HG02885 (cell line): ENCODE measurements at regions not wholly inside any gene's neighbourhood (a gene's known extent, or its start where the extent isn't known, plus 50 kb on each side); places are given as distances from the start of the nearest gene placed in this dataset.
"Not testable (repeated sequence)": the region's sequence is repeated elsewhere in the genome, so short reads cannot be mapped to it uniquely, and the experiment has no call there.

ENCODE experiments used
- ATAC-seq: cut with Tn5 transposase; IDR thresholded peaks from one replicate; pipeline ENCODE4 v1.9.1; 2021; ENCODE audit warnings: mild to moderate bottlenecking; ENCODE audit not compliant: unreplicated experiment, poor library complexity

DNA sequence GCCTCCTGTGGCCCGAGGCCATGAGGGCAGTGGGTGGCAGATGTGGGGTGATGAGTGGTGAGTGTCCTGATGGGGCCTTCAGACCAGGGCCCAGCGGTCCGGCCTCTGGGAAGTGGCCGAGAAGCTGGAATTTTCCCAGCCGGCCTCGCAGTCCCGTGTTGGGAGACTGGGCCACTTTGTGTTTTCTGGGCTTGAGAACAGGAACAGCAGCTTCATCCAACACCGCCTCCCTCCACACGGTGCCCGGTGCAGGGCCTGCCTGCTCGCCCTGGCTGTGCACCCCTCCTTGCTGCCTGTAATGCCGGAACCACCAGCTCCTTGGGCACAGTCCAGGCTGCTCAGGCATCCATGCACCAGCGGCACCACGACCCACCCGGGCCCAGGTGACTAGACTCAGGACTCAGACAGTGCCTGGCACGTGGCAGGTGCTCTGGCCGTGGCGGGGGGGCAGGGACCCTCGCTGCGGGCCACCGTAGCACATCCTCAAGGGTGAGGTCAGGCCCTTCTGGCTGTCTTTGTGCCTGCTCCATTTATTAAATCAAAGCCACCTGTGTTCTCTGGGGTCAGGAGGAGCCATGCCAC is 194.7 kb downstream of the BANP start:
- not testable (repeated sequence) for ATAC-seq

DNA sequence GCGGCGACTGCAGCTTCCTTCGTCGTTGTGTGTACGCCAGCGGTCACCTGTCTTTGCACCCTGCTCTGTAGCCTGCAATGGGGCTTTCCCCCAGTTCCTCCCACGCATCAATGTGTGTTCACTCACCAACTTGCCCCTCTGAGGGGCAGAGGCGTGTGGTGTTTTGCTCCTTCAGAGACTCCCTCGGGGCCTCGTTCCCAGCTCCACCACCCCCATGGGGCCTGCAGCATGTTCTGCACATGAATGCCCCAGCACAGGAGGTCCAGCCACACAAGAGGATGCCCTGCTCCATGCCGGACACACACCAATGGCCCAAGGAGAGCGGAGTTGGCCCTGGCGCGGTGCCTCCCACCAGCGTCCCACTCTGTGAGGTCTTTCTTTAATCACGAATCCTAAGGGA is 196.8 kb downstream of the BANP start:
- not testable (repeated sequence) for ATAC-seq

DNA sequence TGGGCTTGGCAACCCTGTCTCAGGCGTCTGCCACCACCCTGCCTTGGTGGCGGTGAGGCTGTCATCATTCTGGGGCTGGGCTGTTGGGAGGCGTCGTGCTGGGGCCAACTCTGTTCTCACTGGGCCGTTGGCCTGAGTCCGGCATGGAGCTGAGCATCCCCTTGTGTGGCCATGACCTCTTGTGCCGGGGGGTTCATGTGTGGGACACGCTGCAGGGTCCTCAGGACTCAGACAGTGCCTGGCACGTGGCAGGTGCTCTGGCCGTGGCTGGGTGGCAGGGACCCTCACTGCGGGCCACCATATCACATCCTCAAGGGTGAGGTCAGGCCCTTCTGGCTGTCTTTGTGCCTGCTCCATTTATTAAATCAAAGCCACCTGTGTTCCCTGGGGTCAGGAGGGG is 197.4 kb downstream of the BANP start:
- ATAC-seq: not testable (repeated sequence)

- not testable (repeated sequence) for ATAC-seq
Observed at GRCh38 chr16:88149158-88149603, 197.9 kb downstream of the BANP start.

DNA sequence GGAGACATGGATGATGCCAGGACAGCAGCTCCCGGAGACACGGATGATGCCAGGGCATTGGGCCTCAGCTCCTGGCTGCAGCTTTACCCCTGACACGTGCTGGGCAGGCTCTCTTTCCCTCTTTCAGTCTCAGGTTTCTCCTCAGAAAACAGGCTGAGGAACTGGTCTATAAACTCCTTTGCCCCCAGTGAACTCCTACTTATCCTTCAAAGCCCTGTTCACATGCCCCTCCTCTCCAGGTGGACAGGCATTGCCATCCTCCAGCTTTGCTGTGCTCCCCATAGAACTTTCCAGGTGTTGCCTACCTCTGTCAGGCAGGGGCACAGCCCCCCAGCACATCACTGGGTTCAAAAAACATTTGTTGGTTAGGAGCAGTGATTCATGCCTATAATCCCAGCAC is 198.4 kb downstream of the BANP start:
- ATAC-seq: not testable (repeated sequence)

- not testable (repeated sequence) for ATAC-seq
Observed at GRCh38 chr16:88150456-88151128, 199.4 kb downstream of the BANP start.

- ATAC-seq: not testable (repeated sequence)
Observed at GRCh38 chr16:88151129-88151499, 199.9 kb downstream of the BANP start.

DNA sequence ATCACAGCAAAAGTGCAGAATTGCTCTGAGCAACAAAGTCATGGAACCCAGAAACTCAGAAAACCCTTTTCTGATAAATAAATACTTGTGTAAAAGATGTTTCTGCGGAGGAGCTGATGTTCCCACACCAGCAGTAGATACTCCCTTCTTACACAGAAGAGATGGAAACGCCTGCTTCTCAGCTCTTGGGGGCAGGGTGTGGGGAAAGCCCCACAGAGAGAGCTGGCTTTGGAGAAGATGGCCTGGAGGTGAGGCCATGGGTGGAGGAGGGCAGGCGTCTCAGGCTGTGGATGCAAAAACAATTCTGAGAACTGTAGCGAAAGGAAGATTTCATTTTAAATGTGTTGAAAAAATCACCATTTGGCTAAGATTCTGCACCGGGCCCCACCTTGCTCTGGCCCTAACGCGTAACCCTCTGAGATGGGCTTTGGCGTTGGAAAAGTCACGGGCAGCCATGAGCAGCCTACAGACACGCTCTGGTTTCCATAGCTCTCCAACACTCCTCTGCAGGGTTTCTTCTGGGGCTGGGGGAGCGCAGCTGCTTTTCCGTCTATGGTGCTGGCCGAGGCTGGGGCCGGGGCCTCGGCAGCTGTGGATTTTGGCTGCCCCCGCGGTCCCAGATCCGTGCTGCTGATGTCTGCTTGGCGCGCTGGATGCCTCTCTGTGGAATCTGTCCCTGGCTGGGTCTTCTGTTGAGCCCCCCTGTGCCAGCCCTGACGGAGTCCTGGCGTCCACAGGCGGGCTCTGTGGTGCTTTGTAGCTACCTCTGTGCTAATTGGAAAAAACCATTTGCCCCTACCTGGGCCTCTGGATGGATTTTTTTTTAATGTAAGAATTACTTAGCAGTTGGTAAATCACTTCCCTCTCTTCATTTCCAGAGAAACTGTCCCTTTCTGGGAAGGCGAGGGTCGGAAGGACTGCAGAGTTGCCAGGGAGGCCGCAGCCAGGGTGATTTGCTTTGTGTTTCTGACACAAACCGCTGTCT is 200.9 kb downstream of the BANP start:
- ATAC-seq: not testable (repeated sequence)

DNA sequence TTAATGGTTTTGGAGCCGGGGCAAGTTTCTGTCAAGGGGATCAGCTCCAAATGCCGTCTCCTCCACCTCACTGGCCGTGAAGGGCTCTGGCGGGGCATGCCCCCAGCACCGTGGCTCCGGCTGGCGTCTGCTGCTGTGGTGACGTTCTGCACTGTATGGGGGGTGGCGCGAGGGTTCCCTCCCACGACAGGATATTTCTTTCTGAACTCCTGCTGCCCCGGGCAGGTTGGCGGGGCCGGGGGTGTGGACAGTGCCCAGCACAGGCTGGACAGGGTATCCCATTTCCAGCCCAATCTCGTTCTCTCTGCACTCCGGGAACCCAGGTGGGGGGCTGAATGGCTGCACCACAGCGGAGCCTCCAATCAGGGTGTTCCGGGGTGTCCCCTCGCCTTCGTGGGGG is 201.6 kb downstream of the BANP start:
- not testable (repeated sequence) for ATAC-seq

GRCh38 chr16:88153516-88153915 is 202.3 kb downstream of the BANP start:
- not testable (repeated sequence) for ATAC-seq

DNA sequence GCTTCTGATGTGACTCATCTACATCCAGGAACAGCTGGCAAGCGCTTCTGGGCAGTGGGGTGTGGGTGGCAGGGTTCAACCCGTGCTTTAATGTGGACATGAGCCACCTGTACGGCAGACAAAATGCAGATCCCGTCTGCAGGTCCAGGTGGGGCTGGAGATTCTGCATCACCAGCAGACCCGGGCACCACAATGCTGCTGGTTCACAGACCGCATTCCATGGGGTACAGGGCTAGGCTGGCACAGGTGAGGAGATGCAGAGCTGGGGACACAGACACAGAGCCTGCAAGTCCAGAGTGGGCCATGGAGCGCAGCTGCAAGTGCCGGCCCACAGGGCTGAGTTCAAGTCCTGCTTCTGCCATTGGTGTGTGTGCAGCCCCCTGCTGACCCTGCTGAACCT is 203.7 kb downstream of the BANP start:
- not testable (repeated sequence) for ATAC-seq

DNA sequence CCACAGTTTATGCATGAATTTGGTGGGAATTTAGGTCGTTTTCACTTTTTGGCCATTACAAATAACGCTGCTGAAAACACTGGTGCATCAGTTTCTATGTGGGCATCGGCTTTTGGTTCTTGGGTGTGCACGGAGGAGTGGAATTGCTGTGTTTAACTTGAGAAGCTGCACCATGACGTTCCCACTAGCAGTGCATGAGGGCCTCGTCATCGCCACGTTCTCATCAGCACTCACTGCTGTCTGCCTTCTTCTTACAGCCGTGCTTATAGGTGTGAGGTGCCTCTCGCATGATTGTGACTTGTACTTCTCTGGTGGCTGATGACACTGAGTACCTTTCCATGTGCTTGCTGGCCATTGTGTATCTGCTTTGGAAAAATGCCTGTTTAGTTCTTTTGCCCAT is 204.4 kb downstream of the BANP start:
- ATAC-seq: not testable (repeated sequence)

DNA sequence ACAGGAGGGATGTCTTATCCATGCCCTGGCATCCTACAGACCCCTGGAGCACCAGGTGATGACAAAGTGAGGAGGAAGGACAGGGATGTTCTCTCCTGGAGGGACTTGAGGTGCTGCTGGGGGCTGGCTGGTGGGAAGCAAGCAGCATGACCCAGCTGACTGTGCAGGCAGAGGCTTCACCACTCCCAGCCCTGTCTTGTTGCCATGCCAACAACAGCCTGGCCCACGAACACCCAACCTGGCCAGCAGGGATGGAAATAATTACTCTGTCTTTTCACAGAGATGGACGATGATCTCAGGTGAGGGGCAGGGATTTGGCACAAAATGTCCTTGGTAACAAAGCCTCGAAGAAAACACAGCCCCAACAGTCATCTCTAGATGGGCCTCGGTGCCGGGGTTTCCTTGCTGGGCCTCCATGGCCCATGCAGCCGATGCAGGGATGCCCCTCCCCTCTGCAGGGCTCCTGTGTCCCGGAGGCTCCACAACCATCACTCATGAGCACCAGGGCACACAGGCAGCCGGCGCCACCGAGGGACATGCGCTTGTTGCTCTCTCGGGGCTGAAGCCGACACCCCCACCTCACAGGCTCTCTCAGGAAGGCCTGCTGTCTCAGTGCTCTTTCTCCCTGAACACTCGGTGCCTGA is 205.5 kb downstream of the BANP start:
- not testable (repeated sequence) for ATAC-seq

GRCh38 chr16:88157686-88158085 is 206.5 kb downstream of the BANP start:
- not testable (repeated sequence) for ATAC-seq

- not testable (repeated sequence) for ATAC-seq
Observed at GRCh38 chr16:88158256-88159045, 207.2 kb downstream of the BANP start.

DNA sequence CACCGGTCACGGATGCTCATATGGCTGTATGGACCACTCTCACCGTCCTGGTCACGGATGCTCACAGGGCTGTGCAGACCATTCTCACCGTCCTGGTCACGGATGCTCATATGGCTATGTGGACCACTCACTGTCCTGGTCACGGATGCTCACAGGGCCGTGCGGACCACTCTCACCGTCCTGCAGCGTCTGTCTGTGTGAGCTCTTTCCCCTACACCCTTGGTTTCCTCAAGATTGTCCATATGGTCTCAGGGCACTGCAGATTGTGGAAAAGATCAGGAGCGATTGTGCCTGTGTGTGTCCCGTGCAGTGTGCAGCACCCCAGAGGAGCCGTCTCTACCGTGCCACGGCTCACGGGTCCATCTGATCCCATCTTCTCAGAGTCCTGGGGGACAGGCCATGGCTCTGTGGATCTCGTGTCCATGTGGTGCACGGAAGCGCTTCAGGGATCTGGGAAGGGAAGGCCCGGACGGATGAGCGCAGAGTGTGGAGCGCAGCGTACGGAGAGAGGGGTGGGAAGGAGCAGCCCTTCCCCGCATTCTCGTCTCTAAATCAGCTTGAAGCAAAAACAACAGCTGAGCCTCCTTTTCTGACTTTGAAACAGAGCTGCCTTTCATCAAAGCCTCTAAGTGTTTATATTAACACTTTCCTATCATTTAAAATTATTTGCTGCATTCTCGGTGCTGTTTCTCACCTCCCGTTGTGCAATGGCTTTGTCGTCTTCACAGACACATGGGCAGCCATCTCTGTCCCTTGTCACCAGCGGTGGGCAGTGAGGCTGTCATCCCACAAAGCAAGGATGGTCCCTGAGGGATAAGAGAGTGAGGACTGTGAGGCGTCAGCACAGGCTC is 208.0 kb downstream of the BANP start:
- not testable (repeated sequence) for ATAC-seq

- ATAC-seq: not testable (repeated sequence)
Observed at GRCh38 chr16:88159897-88160335, 208.7 kb downstream of the BANP start.

GRCh38 chr16:88161191-88161590 is 210.0 kb downstream of the BANP start:
- ATAC-seq: not testable (repeated sequence)
